ENCODE measurements at regions not wholly inside any gene's neighbourhood (a gene's known extent, or its start where the extent isn't known, plus 50 kb on each side); places are given as distances from the start of the nearest gene placed in this dataset.

DNA sequence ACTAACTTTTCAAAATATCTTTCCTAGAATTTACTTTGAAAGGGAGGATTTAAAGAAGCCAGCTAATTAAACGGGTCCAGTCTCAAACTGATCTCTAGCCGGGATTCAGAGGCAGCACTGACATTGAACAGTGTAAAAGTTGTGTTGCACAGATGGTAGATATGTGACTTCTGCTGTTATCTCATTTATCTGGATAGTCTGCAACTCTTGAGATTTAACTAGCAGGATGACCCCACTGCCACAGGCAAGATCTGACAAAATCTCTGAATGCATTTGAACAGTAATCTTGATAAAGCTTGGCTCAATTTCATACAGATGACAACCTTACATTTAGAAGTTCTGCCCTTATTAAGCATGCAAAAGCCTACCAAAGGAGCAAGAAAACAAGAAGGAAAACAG, 138.0 kb upstream of the CPNE8 start:
- DNase-seq = no peak

DNA sequence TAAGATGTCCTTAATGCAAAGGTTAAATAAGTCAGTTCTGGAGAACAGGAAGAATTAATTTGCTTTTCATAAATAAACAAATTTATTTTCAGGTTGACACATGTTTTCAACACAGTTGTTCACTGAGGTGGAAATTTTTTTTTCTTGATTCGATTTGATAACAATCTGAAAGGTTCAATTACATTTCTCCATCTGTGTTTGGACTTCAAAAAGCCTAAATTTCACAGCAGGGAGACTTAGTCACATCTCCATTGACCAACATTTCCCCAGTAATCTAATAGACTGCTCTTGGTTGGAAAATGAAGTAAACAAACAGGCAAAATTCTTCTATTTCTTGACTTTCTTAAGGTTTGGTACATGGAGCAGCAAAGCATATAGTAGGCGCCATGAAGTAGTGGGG, 134.9 kb upstream of the CPNE8 start:
- no peak for DNase-seq

DNA sequence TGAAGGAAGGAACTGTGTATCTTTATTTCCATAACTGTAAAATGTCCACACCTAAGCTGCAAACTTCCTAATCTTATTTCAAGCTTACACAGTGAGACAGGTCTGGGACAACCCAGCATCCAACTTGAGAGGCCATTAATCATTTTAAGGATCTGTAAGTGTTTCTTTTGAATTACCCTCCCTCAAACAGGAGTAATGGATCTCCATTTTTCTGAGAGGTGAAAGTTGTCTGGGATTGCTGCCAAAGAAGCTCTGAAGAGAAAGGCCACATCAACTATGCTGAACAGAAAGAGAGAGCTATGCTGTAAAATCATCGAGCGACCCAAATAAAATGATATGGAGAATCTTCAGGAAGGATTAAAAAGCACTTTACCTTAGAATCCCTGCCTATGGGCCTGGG, 131.7 kb upstream of the CPNE8 start:
- DNase-seq = no peak

DNA sequence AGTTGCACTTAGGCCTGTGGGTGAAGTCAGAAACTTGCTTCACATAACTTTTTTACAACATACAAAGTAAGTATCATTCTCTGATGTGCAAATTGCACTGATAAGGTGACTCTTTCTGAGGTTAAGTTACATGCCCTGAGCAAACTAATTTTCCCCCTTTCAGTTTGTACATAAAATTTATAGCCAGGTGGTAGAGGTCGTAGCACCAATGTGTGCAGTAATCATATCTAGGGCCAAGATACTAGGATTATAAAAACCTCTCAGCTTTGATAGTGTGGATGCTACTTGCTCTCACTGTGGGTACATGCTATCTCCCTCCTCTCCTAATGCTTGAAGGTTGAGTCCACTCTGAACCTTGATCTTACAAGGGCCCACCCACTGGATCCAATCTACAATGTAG, 130.7 kb upstream of the CPNE8 start:
- no peak for DNase-seq

DNA sequence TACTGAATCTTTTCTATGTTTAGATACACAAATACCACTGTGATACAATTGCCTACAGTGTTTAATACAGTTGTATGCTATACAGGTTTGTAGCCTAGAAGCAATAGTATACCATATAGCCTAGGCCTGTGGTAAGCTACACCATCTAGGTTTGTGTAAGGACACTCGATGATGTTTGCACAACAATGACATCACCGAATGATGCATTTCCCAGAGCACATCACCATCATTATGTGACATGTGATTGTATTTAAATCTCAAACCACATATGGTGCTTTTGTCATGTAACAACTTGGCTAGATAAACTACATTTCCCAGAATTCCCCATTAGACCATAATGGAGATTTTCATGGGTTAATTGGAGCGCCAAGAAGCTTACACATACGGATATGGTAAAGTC, 128.4 kb upstream of the CPNE8 start:
- no peak for DNase-seq

DNA sequence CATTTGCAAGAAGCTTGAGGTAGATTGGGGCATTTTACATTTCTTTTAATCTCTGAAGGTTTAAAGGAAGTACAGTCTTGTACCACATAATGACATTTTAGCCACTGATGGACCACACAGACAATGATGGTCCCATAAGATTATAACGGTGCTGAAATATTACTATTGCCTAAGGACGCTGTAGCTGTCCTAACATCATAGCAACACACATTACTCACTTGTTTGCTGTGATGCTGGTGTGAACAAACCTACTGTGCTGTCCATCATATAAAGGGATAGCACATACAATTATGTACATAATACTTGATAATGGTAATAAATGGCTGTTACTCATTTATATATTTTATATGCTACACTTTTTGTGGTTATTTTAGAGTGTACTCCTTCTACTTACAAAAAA, 127.1 kb upstream of the CPNE8 start:
- no peak for DNase-seq

DNA sequence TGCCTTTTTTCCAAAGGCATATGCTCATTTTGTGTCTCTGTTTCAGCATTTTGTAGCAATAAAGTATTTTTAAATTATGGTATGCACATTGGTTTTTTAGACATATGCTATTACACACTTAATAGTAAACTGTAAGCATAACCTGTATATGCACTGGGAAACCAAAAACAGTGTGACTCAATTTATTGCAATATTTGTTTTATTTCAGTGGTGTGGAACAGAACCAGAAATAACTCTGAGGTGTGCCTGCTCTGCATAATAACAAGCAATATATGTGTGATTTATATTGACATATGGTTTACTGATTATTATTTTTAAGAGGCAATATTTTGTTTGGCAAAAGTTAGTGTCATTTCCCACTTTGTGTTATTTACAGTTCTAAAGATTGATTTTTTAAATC, 126.6 kb upstream of the CPNE8 start:
- no peak for DNase-seq

DNA sequence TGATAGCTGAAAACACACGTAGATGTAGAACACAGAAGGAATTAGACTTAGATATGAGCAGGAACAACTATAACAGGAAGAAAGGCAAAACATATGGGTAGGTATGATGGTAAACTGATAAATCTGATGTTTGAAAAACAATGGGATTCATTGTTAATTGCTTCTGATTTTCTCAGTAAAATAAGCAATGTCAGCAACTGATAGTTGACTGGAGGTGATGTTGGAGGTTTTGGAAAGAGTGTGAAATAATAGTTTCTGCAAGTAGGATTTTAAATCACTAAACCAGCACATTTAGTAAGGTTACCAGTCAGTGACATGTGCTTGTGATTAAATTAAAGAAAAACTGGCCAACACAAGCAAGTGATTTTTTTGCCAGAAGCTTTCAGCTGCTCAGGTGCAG, 123.0 kb upstream of the CPNE8 start:
- DNase-seq = no peak

DNA sequence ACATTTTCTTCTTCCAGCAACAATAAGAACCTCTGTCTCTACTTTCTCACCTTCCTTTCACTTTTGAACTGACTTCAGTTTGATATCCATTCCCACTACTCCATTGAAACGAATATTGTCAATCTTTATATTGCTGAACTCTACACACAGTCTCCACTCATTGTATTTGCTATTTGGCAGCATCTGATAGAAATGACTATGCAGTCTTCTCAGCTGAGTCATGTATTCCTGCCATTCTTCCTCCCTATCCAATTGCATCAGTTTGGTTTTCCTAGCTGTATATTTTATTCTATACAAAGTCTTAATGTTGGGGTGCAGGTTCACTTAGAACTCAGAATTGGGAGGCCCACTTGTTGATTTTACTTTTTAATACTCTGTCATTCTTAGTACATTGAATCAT, 107.5 kb upstream of the CPNE8 start:
- DNase-seq = no peak

DNA sequence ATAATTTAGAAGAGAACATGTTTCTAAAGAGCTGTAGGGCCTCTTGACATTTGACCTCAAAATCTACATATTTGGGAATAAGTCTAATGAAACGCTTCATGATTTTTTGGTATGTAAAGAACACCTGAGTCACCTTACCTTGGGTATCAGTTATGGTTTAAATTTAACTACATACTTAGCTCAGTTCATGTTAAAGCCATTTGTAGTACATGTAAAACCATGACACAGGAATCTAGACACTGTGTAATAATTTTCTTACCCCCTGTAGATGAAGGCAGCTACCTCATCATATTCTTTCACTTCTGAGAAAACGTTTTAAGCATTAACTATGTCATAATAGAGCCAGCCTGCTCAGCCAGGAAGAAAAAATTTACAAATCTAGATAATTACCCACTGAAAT, 105.8 kb upstream of the CPNE8 start:
- no peak for DNase-seq

DNA sequence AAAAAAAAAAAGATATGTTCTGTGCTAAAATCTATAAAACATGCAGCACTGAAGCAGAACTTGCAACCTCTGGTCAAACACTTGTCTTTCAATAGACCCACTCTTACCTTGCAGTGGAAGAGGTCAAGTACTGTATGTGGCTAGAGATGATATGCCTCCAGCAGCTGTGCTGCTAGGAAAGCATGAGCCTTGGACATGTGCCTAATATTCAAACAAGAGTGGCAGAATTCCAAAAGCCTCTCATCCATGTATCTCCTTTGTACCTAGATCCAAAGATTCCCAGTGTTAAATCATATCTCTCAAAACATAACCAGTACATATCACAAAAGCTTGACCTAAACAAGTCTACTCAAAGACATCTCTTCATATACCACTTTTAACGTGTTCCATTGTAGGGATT, 105.0 kb upstream of the CPNE8 start:
- DNase-seq = no peak

DNA sequence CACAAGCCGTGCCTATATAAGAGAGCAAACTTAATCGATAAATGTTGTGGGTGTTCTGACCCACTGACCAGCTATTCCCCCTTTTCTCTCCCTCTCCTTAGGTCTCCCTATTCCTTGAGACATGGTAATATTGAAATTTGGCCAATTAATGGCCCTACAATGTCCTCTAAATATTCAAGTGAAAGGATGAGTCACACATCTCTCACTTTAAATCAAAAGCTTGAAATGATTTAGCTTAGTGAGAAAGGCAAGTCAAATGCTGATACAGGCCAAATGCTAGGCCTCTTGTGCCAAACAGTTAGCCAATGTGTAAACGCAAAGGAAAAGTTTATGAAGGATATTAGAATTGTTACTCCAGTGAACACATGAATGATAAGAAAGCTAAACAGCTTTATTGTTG, 102.2 kb upstream of the CPNE8 start:
- no peak for DNase-seq

DNA sequence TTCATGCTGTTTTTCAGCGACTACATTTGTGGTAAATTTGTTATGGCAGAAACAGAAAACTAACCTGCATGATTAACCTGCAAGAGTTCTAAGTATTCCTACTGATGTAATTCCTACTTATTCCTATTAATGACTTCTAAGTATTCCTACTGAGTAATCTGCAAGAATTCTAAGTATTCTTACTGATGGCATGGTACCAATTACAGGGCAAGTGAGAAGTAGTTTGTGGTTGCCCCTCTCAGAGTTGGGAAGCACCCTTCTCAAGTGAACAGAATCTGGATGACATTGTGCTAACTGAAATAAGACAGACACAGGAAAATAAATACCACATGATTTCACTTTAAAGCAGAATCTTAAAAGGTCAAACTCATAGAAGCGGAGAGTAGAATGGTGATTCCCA, 100.9 kb upstream of the CPNE8 start:
- DNase-seq = no peak

DNA sequence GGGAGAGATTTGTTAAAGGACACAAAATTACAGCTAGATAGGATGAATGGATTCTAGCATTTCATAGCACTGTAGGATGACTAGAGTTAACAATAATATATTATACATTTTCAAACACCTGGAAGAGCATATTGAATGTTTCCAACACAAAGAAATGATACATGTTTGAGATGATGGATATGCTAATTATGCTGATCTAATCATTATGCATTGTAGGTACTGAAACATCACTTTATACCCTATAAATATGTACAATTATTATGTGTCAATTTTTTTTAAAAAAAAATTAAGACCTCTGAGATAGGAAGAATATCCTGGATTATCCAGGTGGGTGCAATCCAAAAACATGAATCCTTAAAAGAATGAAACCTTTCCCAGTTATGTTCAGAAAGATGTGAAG, 100.3 kb upstream of the CPNE8 start:
- DNase-seq = no peak

DNA sequence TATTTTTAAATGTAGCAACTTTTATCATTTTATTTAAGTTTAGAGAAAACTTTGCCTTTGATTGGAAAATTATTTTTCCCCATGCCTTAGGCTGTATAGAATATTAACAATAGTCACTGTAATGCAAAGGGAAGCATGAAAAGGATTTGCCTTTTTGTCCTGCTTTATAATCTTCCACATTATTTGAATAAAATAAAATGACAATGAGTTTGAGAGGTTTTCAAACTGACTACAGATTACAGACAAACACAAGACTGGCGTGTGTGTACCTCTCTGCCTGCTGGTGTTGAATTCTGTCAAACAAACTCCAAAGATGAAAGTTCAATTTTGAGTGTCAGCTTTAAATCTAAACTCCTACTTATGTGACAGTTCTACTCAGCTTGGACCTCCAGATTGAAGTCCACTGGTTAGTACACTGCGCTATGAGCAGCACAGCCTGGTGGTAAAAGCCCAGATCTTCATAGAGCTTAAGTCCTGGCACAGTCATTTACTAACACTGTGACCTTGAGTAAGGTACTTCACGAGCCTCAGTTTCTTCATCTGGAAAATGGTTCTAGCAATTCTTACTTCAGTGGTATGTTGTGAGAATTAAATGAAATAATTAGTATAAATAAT, 98.3 kb upstream of the CPNE8 start:
- DNase-seq = no peak

DNA sequence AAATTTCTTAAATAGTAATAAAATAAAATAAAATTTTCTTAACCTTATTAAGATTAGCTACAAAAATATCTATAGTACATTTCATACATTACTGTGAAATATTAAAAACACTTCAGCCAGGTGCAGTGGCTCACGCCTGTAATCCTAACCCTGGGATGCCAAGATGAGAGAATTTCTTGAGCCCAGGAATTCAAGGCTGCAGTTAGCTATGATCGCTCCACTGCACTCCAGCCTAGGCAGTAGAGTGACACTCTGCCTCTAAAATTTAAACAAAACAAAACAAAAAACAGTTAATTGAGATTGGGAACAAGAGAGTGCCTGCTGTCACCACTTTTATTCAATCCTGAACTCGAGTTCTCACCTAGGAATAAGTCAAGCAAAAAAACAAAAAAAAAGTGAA, 95.0 kb upstream of the CPNE8 start:
- no peak for DNase-seq

DNA sequence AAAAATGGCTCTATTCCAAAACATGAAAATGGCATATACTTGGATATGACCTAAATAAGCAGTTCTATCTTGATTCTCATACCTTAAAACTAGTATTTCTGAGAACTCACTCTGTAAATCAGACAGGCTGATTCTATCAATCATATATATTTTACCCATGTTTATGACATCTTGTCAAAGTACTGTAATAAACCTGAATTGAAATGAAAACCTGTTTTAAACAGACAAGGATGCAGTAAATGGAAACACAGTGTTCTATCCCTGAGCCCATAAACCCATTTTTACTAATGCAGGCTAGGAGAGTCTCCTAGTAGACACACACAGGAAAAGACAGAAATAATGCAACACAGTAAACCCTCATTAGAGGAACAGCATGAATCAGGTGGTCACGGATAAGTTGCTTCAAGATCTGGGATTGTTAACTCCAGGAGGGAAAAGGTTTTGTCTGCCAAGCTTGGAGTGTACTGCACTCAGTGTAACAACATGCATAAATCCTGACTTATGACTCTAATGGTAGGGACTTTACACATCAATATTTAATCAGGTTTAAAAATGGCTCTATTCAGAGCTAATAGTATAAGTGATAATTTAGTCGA, 93.6 kb upstream of the CPNE8 start:
- no peak for DNase-seq

DNA sequence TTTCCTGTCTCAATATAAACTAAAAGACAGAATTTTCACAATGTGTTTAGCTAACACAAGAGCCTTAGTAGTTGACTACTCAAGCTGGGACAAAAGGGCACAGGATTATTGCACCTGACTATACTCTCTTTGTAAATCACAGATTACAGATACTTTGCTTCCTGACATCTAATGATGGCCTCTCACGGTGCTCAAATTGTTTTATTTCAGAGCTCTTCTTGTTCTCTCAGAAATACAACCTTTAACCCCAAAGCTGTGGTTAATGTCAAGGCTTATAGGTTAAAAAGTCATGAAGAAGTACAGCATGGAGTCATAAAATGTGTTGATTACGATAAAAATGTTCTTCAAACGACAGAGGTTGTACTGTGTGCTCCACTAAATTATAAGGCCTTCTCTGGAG, 89.9 kb upstream of the CPNE8 start:
- DNase-seq = no peak

DNA sequence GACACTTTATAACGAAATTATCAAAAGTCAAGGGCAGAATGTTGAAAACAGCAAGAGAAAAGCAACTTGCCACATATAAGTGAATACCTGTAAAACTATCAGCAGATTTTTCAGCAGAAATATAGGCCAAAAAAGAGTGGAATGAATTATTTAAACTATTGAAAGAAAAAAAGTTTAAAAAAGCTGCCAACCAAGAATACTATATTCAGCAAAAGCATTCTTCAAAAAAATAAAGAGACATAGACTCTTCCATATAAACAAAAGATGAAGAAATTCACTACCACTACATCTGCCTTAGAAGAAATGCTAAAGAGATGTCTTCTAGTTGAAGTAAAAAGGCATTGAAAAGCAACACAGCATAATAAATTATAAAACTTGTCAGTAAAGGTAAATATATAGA, 80.6 kb upstream of the CPNE8 start:
- no peak for DNase-seq

DNA sequence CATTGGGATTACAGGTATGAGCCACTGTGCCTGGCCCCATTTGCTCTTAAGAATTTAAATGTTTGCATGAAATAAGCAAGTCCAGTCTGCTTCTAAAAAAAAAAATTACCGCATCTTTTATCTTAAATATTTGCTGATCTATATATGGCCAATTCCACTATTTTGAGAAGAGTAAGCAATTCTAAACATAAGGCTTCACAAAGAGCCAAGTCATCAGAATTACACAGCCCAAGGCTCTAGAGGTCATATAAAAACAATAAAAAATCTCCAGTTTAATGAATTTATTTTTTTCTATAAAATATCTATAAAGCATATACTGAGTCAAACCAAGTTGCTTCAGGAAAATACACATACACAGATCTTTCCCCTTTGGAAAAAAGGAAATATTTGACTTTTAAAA, 79.0 kb upstream of the CPNE8 start:
- DNase-seq = no peak

DNA sequence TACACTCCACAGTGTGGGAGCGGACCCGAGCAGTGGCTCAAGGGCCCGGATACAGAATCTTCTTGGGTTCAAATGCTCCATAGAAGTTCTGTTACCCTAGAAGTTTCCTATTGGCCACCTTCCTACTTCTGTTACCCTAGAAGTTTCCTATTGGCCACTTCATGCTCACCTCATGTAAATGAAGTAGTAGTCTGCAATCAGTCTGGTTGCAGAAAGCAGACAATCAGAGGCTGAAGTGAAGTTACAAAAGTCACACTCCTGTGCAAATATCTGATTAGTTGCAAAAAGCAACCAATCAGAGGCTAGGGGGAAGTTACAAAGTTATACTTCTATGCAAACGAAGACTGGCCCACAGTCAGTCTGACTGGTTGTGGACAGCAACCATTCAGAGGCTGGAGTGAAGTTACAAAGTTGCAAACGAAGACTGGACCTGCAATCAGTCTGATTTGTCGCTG, 77.8 kb upstream of the CPNE8 start:
- no peak for DNase-seq

DNA sequence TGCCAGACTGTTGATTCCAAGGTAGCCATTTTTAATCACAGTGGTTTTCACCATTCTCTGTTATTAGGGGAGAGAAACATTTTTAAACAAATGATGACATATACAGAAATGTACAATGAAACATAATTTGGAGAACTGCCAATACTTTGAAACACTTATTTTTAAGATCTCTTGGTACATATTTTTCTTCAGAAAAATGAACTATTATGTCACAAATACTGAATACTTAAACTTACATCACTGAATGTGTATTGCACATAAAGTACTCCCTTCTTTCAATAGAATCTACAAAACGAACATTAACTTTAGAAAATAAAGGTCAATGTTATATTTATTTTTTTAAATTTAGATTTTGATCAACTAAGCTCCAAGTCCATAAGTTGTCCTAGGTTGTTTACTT, 71.7 kb upstream of the CPNE8 start:
- no peak for DNase-seq

DNA sequence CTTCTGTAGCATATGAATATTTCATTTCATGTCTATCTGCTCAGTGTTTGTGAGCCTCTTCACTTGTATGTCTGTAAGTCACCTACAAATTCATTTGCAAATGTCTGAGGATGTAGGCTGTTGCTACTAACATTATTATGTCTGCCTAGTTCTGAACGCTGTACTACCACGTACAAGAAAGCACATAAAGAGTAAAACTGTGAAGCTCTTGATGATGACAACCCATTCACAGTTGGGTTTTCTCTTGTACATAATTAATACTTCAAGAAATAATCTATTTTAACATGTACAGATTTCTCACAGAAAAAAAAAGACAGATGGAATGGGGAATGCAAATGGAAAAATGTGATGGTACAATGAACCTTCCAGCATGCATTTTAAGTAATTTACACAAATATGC, 64.3 kb upstream of the CPNE8 start:
- DNase-seq = no peak

DNA sequence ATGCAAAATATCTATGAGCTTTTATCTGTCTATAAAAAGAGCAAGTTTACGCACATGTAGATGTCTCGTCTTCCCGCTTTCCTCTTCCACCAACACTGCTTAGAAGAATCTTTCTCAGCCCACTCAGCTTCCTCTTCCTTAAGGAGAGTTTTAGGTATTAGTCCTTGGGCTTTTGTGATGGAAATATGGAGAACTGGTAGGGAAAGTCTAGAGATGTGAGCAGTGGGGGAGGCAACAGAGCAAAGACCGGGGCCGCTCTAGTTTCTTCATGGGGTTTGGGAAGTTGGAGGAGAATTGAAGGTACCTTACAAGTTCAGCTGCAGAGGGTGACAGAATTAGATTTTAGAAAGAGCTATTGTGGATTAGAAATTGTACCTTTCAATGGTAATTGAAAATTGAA, 56.3 kb upstream of the CPNE8 start:
- DNase-seq = no peak

DNA sequence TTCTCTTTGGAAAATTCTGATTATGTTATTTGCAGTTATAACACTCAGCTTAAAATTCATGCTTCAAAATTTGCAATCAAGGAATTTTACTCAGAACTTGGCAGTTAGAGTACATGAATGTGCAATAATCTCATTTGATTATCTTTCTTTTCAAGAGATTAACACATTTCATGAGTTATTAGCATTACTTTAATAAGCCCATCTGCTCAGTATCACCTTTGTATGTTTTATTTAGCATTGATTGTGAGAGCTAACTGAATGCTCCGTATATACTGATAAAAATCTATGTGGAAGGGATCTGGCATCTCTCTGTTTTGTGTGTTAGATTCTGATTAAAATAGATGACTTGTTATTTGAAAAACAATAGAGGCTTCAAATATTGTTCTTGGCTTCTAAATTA, 55.6 kb upstream of the CPNE8 start:
- no peak for DNase-seq
